ENCODE measurements at regions not wholly inside any gene's neighbourhood (a gene's known extent, or its start where the extent isn't known, plus 50 kb on each side); places are given as distances from the start of the nearest gene placed in this dataset.

DNA sequence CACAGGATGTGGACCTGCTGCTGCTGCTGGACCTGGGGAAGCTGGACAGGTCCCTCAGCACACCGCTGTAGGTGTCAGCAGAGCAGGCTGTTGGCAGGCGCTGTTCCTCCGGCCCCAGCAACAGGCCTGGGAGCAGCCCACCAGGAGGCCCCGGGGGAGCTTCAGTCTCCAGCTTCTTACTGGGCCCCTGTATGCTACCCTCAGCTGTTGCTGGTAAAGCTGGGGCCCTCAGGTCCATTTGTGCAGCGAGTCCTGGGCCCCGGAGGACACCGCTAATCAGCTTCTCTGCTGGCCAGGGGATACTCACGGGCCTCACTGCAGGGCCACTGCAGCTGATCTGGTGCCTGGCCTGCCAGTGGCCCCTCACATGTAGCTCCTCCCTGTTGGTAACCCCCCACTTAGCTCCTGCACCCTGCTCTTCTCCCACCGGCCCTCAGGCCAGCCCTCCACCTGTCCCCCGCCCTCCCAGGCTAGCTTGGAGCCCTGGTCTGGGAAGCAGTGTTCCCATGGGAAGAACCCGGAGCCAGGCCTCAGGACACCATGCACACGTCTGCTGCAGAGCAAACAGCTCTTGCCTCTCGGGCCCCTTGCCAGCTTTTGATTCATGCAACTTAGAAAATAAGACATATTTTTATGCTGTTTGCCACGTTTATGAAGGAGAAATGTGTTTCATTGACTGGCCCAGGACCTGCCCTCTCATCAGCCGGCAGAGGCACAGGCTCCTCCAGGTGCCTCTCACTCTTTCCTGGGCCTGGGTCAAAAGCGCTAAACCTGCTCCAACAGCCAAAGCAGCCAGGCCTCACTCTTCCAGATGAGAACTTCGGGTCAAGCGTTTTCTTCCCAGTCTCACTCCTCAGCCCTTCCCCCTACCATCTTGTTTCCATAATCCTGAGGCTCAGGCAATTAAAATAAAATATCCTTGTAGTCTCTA, 61.0 kb upstream of the ADAMTS2 start:
- CTCF ChIA-PET, result no interaction called here
- no TSS peak for BruUV-seq (replicated peaks)
- dilution Hi-C loops (cut with MboI; ENCODE audit: extremely low pct_ligation_motif_present, low sequenced_read_pairs), result no loop called here

More for the DNA sequence above, 61.0 kb upstream of the ADAMTS2 start:
- Histone ChIP-seq H3K9me1 (replicated peaks; ENCODE audit: control insufficient read depth, extremely low read depth, insufficient read depth, low read length) (no peaks in the 10 kb centered on the region), H3K27me3 (ENCODE audit: control insufficient read depth in 2 of 2, insufficient read depth in 2 of 2, low read length in 2 of 2) (no peaks in the 10 kb centered on the region), H2AFZ (ENCODE audit: low read depth, low read length) (no peak overlapping the region), H3K4me2 (ENCODE audit: insufficient read depth, low read length) (no peak overlapping the region), H3K36me3 (ENCODE audit: control insufficient read depth in 2 of 2, extremely low read depth in 1 of 2, insufficient read depth in 2 of 2, low read length in 2 of 2) (no peaks in the 10 kb centered on the region), H3K4me3 (replicated peaks in 1 of 3; ENCODE audit: insufficient read depth in 1 of 3, low read depth in 1 of 3, low read length in 3 of 3) (no peak overlapping the region), H4K20me1 (replicated peaks; ENCODE audit: control insufficient read depth, extremely low read depth, insufficient read depth, low read length) (no peaks in the 10 kb centered on the region), H3K4me1 (ENCODE audit: control insufficient read depth, extremely low read depth, insufficient read depth, low read length) (no peaks in the 10 kb centered on the region), H3K27ac (ENCODE audit: insufficient read depth, low read depth, low read length) (no peak overlapping the region), H3K79me2 (ENCODE audit: control insufficient read depth, insufficient read depth, low read length) (no peaks in the 10 kb centered on the region), H3K9ac (replicated peaks; ENCODE audit: extremely low read depth, insufficient read depth, low read length) (no peak overlapping the region), H3K9me3 (replicated peaks; ENCODE audit: control insufficient read depth, insufficient read depth, low read length) (peaks cover 9% of the 10 kb centered on the region)
- DNase-seq (ENCODE audit: low read depth, low spot score), result no peak
- intact Hi-C loops (cut with micrococcal nuclease), result no loop called here
- POLR2A ChIA-PET, result no interaction called here
- TF ChIP-seq EZH2 (IDR thresholded peaks at IDR 0.05; ENCODE audit: borderline replicate concordance, low read depth, low read length, severe bottlenecking) (no peak), FOS (IDR thresholded peaks at IDR 0.05; ENCODE audit: borderline replicate concordance, insufficient read depth, low read length) (no peak), POLR2AphosphoS5 (IDR thresholded peaks at IDR 0.05; ENCODE audit: insufficient read depth, low read depth, low read length) (no peak), POLR2A (IDR thresholded peaks at IDR 0.05; ENCODE audit: low read depth, low read length) (no peak), MYC (IDR thresholded peaks at IDR 0.05; ENCODE audit: low read depth, low read length) (no peak), GATA2 (IDR thresholded peaks at IDR 0.05; ENCODE audit: insufficient read depth, insufficient read length, low read depth, low read length) (no peak), JUN (IDR thresholded peaks at IDR 0.05; ENCODE audit: borderline replicate concordance, insufficient read depth, insufficient read length, low read depth) (no peak)
- TF ChIP-seq, protein P1, sequence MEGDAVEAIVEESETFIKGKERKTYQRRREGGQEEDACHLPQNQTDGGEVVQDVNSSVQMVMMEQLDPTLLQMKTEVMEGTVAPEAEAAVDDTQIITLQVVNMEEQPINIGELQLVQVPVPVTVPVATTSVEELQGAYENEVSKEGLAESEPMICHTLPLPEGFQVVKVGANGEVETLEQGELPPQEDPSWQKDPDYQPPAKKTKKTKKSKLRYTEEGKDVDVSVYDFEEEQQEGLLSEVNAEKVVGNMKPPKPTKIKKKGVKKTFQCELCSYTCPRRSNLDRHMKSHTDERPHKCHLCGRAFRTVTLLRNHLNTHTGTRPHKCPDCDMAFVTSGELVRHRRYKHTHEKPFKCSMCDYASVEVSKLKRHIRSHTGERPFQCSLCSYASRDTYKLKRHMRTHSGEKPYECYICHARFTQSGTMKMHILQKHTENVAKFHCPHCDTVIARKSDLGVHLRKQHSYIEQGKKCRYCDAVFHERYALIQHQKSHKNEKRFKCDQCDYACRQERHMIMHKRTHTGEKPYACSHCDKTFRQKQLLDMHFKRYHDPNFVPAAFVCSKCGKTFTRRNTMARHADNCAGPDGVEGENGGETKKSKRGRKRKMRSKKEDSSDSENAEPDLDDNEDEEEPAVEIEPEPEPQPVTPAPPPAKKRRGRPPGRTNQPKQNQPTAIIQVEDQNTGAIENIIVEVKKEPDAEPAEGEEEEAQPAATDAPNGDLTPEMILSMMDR (IDR thresholded peaks at IDR 0.05; ENCODE audit: extremely low read depth in 1 of 2, insufficient read depth in 1 of 2, low read depth in 1 of 2, low read length in 2 of 2), result no peak
- TF ChIP-seq, protein P2, sequence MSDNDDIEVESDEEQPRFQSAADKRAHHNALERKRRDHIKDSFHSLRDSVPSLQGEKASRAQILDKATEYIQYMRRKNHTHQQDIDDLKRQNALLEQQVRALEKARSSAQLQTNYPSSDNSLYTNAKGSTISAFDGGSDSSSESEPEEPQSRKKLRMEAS (IDR thresholded peaks at IDR 0.05; ENCODE audit: insufficient read depth, insufficient read length), result no peak
- FAIRE-seq, result no peak

All from endothelial cell of umbilical vein (primary cell).